Epithelial cell of esophagus (primary cell): ENCODE measurements at regions not wholly inside any gene's neighbourhood (a gene's known extent, or its start where the extent isn't known, plus 50 kb on each side); places are given as distances from the start of the nearest gene placed in this dataset.
A peak's percentile ranks its signal among the peaks of the same experiment; 100 is the strongest.

Source experiments
- DNase-seq: peaks from one replicate; pipeline ENCODE4 v3.0.0; 2010; ENCODE audit warnings: low read depth
- H3K4me3 ChIP-seq: 2 replicates; pipeline ENCODE4 v1.5.1; 2011; ENCODE audit warnings: mild to moderate bottlenecking, low read length, control low read depth
- TF ChIP-seq, protein P1 (sequence below): IDR thresholded peaks from 2 replicates; pipeline ENCODE4 v1.5.1; 2011; ENCODE audit warnings: low read depth, mild to moderate bottlenecking, low read length, control low read depth, inconsistent platforms; ENCODE audit not compliant: insufficient read depth; ENCODE audit errors: missing control alignments

DNA sequence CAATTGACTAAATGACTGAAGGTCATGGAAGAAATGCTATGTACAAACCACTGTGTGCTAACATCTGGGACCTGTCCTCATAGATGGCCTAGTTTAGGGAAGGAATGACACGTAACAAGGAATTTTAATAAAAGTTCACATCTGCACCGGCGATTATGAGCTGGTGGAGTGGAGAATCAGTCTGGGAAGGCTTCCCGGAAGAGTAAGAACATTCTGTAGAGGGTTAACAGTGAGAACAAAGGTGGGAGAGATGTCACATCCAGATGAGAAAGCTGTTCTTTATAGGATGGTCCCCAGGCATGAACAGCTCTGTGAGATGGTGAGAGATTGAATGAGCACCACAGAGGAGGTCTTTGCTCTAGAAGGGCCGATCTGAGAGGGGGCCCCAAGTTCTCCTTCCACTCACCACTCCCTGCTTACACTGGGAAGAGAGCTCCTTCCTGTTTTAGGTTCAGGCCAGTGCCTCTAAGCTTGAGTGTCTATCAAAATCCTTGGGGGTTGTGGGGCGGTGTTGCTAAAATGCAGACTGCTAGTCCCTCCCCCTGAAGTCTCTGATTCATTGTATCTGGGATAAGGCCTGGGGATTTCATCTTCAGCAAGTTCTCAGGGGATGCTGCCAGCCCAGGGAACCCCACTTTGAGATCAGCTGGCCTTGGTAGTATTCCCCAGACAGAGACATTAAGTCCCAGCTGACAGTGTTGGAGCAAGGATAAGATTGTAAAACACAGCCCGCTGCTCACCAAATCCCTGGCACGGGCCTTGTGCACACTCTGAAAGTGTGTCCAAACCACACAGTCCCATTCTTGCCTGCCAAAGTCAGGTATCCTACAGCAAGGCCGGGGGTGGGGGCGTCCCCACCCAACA lies 294.7 kb upstream of the MAF start:
- no peak overlapping the region for H3K4me3 ChIP-seq
- TF ChIP-seq, protein P1, sequence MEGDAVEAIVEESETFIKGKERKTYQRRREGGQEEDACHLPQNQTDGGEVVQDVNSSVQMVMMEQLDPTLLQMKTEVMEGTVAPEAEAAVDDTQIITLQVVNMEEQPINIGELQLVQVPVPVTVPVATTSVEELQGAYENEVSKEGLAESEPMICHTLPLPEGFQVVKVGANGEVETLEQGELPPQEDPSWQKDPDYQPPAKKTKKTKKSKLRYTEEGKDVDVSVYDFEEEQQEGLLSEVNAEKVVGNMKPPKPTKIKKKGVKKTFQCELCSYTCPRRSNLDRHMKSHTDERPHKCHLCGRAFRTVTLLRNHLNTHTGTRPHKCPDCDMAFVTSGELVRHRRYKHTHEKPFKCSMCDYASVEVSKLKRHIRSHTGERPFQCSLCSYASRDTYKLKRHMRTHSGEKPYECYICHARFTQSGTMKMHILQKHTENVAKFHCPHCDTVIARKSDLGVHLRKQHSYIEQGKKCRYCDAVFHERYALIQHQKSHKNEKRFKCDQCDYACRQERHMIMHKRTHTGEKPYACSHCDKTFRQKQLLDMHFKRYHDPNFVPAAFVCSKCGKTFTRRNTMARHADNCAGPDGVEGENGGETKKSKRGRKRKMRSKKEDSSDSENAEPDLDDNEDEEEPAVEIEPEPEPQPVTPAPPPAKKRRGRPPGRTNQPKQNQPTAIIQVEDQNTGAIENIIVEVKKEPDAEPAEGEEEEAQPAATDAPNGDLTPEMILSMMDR = no peak
- DNase-seq = no peak

DNA sequence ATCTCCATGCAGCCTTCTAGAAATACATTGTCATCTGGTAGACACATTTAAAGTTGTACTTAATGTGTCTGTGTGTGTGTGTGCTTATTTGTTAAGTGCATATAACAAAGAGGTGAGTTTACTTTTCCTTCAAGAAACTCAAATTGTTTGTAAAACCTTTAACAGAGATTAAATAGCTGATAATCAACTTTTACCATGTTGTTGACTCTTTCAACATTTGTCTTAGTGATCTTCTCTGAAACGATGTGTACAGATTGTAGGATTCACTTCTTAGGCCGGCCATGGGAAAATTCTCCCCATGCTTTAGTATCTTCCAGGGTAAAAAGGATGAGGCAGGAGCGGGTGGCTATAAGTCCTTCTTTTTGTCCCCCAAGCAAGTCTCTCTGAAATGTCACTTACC lies 292.9 kb upstream of the MAF start:
- TF ChIP-seq, protein P1 = no peak
- no peak for DNase-seq
- no peak overlapping the region for H3K4me3 ChIP-seq

DNA sequence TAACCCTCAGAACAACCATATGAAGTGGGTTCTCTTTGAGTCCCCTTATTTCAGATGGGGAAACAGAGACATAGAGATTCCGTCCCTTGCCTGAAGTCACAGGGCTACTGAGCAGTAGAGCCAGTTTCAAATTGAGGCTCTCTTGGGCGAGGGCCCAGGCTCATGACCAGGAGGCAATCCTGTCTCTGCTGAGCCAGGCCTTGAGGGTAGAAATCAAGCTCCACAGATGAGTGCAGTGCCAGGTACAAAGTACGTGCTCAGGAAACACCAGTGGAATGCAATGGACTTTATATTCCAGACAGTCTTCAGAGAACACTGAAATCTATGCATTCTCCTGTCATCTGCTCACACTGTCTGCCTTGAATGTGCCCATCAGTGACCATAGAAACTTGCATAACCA lies 291.7 kb upstream of the MAF start:
- DNase-seq = no peak
- TF ChIP-seq, protein P1 = no peak
- no peak overlapping the region for H3K4me3 ChIP-seq

- no peak overlapping the region for H3K4me3 ChIP-seq
- DNase-seq = no peak
Observed at GRCh38 chr16:79891458-79891857, 290.9 kb upstream of the MAF start.

DNA sequence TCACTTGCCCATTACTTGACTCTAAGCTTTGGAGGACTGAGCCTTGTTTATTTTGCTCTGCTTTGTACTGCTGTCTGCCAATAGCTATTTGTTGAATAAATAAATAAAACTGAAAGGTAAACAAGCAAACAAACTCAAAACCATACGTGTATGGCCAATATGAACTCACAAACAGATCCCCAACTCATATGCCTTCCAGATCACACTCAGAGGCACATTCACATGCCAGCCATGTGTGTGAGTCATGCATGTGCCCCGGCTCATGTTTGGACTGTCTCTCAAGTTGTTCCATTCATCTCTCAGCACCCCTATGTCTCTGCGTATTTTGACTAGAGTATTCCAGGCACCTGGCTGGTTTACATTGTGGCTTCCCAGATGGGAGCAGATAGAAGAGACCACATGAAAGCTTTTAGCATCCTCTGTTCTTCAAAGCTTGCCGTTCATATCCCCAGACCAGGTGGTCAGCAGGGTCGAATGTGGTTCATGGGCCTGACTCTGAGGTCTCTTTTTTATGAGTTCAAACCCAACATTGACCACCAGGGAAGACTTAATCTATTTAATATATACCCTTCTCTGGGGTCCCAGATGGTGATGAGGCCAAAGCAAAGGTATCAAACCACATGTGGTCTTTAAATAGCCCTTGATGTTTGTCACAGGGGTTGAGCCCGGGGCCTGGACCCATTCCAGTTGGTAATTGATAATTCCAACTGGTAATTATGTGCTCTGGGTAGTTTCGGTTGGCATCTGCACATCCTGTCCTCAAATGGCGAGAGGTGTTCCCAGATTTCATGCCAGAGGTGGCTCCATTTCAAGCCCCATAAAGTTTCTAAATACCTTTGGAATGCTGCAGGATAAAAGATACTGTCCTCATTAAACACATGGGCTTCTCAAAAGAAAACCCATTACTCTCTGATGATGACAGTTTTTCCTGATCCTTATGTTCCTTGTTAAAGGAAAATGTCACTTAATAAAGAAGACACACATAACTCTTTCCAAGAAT lies 287.3 kb upstream of the MAF start:
- TF ChIP-seq, protein P1 = no peak
- no peak overlapping the region for H3K4me3 ChIP-seq
- peak; percentile 49 for DNase-seq

More at GRCh38 chr16:79891458-79891857, 290.9 kb upstream of the MAF start:
- TF ChIP-seq, protein P1 = no peak

- DNase-seq = peak; percentile 96
- TF ChIP-seq, protein P1 = peak; percentile 49
- H3K4me3 ChIP-seq = no peak overlapping the region
Observed at GRCh38 chr16:79885320-79885719, 284.8 kb upstream of the MAF start.
